HCT116 (cell line): ENCODE measurements at regions not wholly inside any gene's neighbourhood (a gene's known extent, or its start where the extent isn't known, plus 50 kb on each side); places are given as distances from the start of the nearest gene placed in this dataset.

Source experiments
- ATAC-seq: fragments of 200-7000 bp; cut with Tn5 transposase; 2 replicates; pipeline ENCODE4 v1.9.1; 2020; ENCODE audit warnings: mild to moderate bottlenecking, moderate library complexity
- BruUV-seq: library from RNA; stranded (reverse); fragments of 400-500 nt; replicated peaks from 2 replicates; lab custom pipeline; 2021; lab: Mats Ljungman, UMichigan
- CTCF ChIA-PET: fragments of 300-600 bp; sonication (Branson Sonifier 250); formaldehyde crosslinking; loops from one replicate; lab custom pipeline; 2021; ENCODE audit warnings: antibody characterized with exemption; lab: Charles Lee
- POLR2A ChIA-PET: fragments of 300-600, 350-600 bp; sonication (Branson Sonifier 250); formaldehyde crosslinking; loops from one replicate; lab custom pipeline; 2021; ENCODE audit warnings: antibody characterized with exemption; lab: Charles Lee
- RAD21 ChIA-PET, 2 experiments: fragments of 300-600 bp; sonication (Branson Sonifier 250); formaldehyde crosslinking; loops; one replicate each; lab custom pipeline; 2023; ENCODE audit warnings: low total read pairs in 2 of 2; ENCODE audit not compliant: uncharacterized antibody in 2 of 2, unreplicated experiment in 2 of 2, low non-redundant PET in 1 of 2; lab: Charles Lee
- DNase-seq: peaks from one replicate; pipeline ENCODE4 v3.0.0-alpha.2; 2010; ENCODE audit warnings: low read depth, low spot score
- H2AFZ ChIP-seq: fragments of 200-600 bp; shearing (Covaris generic), sonication (generic); 2 replicates; pipeline ENCODE4 v1.6.1; 2017; ENCODE audit warnings: low read depth, mixed run types, mixed read lengths, antibody characterized with exemption, low read length; ENCODE audit not compliant: poor library complexity, severe bottlenecking
- H3K27ac ChIP-seq: 2 replicates; pipeline ENCODE4 v1.5.1; 2012; ENCODE audit warnings: low read depth, low read length
- H3K27me3 ChIP-seq: fragments of 200-600 bp; sonication (generic); 2 replicates; pipeline ENCODE4 v1.6.1; 2016; ENCODE audit warnings: mixed run types, low read length, mixed read lengths; ENCODE audit not compliant: insufficient read depth
- H3K36me3 ChIP-seq, 2 experiments: fragments of 200-500 bp in 1 of 2; fragments of 200-600 bp in 1 of 2; sonication (Bioruptor generic) in 1 of 2; sonication (generic) in 1 of 2; 2 replicates each; pipeline versions ENCODE4 v1.5.1 to v1.6.1; 2014 to 2016; ENCODE audit warnings: low read length in 2 of 2, inconsistent platforms in 1 of 2, mixed read lengths in 1 of 2, mixed run types in 1 of 2; ENCODE audit not compliant: insufficient read depth in 2 of 2, control insufficient read depth in 1 of 2
- H3K4me1 ChIP-seq, 2 experiments: fragments of 200-600 bp in 1 of 2; sonication (generic) in 1 of 2; 2 replicates each; pipeline versions ENCODE4 v1.5.1 to v1.6.1; 2012 to 2017; ENCODE audit warnings: low read length in 2 of 2, inconsistent platforms in 1 of 2, mild to moderate bottlenecking in 1 of 2, mixed read lengths in 1 of 2, mixed run types in 1 of 2, moderate library complexity in 1 of 2; ENCODE audit not compliant: insufficient read depth in 2 of 2, control insufficient read depth in 1 of 2
- H3K4me2 ChIP-seq: fragments of 200-600 bp; sonication (generic); 2 replicates; pipeline ENCODE4 v1.6.1; 2017; ENCODE audit warnings: mixed run types, low read length, mixed read lengths
- H3K4me3 ChIP-seq, 2 experiments: fragments of 200-600 bp in 1 of 2; sonication (generic) in 1 of 2; replicated peaks in 1 of 2; 2 replicates each; pipeline ENCODE4 v1.5.1; 2011 to 2016; ENCODE audit warnings: low read length in 2 of 2, control low read depth in 1 of 2, low read depth in 1 of 2, mild to moderate bottlenecking in 1 of 2, mixed read lengths in 1 of 2, mixed run types in 1 of 2
- H3K79me2 ChIP-seq: fragments of 200-600 bp; sonication (generic); 2 replicates; pipeline ENCODE4 v1.6.1; 2017; ENCODE audit warnings: mild to moderate bottlenecking, mixed run types, low read length, moderate library complexity, mixed read lengths; ENCODE audit not compliant: insufficient read depth
- H3K9ac ChIP-seq: fragments of 200-600 bp; sonication (generic); 2 replicates; pipeline ENCODE4 v1.6.1; 2016; ENCODE audit warnings: low read length, mixed read lengths
- H3K9me2 ChIP-seq: fragments of 200-600 bp; sonication (generic), shearing (Covaris generic); 2 replicates; pipeline ENCODE4 v1.6.1; 2017; ENCODE audit warnings: mixed run types, mild to moderate bottlenecking, moderate library complexity; ENCODE audit not compliant: insufficient read depth
- H3K9me3 ChIP-seq, 2 experiments: fragments of 200-500 bp in 1 of 2; fragments of 200-600 bp in 1 of 2; sonication (Bioruptor generic) in 1 of 2; sonication (generic) in 1 of 2; 2 replicates each; pipeline ENCODE4 v1.6.1; 2014 to 2017; ENCODE audit warnings: low read length in 2 of 2, mixed read lengths in 2 of 2, inconsistent platforms in 1 of 2, low read depth in 1 of 2, mild to moderate bottlenecking in 1 of 2, mixed run types in 1 of 2, moderate library complexity in 1 of 2; ENCODE audit not compliant: control insufficient read depth in 1 of 2, insufficient read depth in 1 of 2
- H4K20me1 ChIP-seq: fragments of 200-600 bp; sonication (generic), shearing (Covaris generic); 2 replicates; pipeline ENCODE4 v1.6.1; 2017; ENCODE audit warnings: mixed run types, mild to moderate bottlenecking, moderate library complexity; ENCODE audit not compliant: insufficient read depth
- CEBPB ChIP-seq: IDR thresholded peaks from 2 replicates; pipeline ENCODE4 v1.6.1; 2012; ENCODE audit warnings: low read depth
- ELF1 ChIP-seq: IDR thresholded peaks from 2 replicates; pipeline ENCODE4 v1.6.1; 2012; ENCODE audit warnings: low read depth, borderline replicate concordance
- FOSL1 ChIP-seq: IDR thresholded peaks from 2 replicates; pipeline ENCODE4 v1.6.1; 2012; ENCODE audit warnings: low read depth
- JUND ChIP-seq: IDR thresholded peaks from 2 replicates; pipeline ENCODE4 v1.6.1; 2012
- POLR2AphosphoS5 ChIP-seq: IDR thresholded peaks from 2 replicates; pipeline ENCODE4 v1.6.1; 2011; ENCODE audit warnings: mild to moderate bottlenecking, low read depth, low read length, moderate library complexity
- REST ChIP-seq: IDR thresholded peaks from 2 replicates; pipeline ENCODE4 v1.6.1; 2012; ENCODE audit warnings: low read depth
- SIN3A ChIP-seq: IDR thresholded peaks from 2 replicates; pipeline ENCODE4 v1.6.1; 2012; ENCODE audit warnings: low read depth
- SRF ChIP-seq: IDR thresholded peaks from 2 replicates; pipeline ENCODE4 v1.6.1; 2012; ENCODE audit warnings: low read depth
- TCF7L2 ChIP-seq: IDR thresholded peaks from 2 replicates; pipeline ENCODE4 v1.7.0; 2011; ENCODE audit warnings: borderline replicate concordance, inconsistent platforms; ENCODE audit not compliant: insufficient read depth, insufficient read length; ENCODE audit errors: extremely low read depth
- YY1 ChIP-seq: IDR thresholded peaks from 2 replicates; pipeline ENCODE4 v1.6.1; 2011; ENCODE audit warnings: low read length, low read depth, moderate library complexity, mild to moderate bottlenecking; ENCODE audit not compliant: insufficient replicate concordance; ENCODE audit errors: extremely low read depth
- intact Hi-C: fragments of 100-400 bp; cut with micrococcal nuclease; formaldehyde crosslinking; loops from 2 replicates; pipeline ENCODE4 v1.10.0; 2022
- TF ChIP-seq, protein P1 (sequence below): IDR thresholded peaks from 2 replicates; pipeline ENCODE4 v1.6.1; 2012

DNA sequence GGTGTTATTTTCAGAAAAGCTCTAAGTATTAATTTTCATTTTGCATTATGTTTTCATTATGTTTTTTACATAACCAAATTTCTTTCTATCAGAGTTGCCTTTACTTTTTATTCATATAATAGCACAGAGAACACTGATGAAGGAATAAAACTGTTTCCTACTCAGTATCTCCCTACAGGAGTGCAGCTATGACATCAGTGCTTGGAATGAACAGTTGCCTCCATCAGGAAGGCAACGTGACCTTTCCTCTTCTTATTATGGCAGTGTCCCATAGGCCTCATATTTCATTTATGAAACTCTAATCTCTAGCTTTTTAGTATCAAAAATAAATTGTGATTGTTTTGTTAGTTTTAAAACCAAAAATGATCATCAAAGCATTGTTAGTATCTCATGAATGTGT lies 712.8 kb downstream of the CD109 start:
- Histone ChIP-seq H3K4me3 (no peak overlapping the region), H3K4me2 (no peak overlapping the region), H3K36me3 (no peaks in the 10 kb centered on the region), H4K20me1 (no peaks in the 10 kb centered on the region), H3K9me2 (no peaks in the 10 kb centered on the region), H3K9me3 (no peaks in the 10 kb centered on the region), H2AFZ (peak overlapping the region; percentile 57), H3K9ac (no peak overlapping the region), H3K27ac (no peak overlapping the region), H3K4me1 (no peaks in the 10 kb centered on the region), H3K79me2 (no peaks in the 10 kb centered on the region), H3K27me3 (no peaks in the 10 kb centered on the region)
- POLR2A ChIA-PET = no interaction called here
- CTCF ChIA-PET = interaction anchor here (1.1 to 2.4 kb wide), 4 partner anchors 23 to 801 kb away, joined by 3 to 25 read pairs (median 10); partner anchors contain the start of gene COL12A1
- RAD21 ChIA-PET = interaction anchor here (0.8 to 1.1 kb wide), 3 partner anchors 102 to 800 kb away, joined by 3 to 4 read pairs (median 3); no protein-coding TSS in a partner anchor
- DNase-seq = no peak
- intact Hi-C loops = loop anchor here (1.0 to 5.0 kb wide), 4 partner anchors 165 to 796 kb away; no protein-coding TSS in a partner anchor
- no TSS peak for BruUV-seq
- TF ChIP-seq YY1 (no peak), REST (no peak), ELF1 (no peak), SRF (no peak), POLR2AphosphoS5 (no peak), JUND (no peak), TCF7L2 (no peak), SIN3A (no peak), CEBPB (no peak), FOSL1 (no peak)
- TF ChIP-seq, protein P1, sequence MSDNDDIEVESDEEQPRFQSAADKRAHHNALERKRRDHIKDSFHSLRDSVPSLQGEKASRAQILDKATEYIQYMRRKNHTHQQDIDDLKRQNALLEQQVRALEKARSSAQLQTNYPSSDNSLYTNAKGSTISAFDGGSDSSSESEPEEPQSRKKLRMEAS = no peak
- no peak for ATAC-seq
